DMS53 treated with DMSO at 0.1 percent for 48 hours (cell line): ENCODE measurements at regions not wholly inside any gene's neighbourhood (a gene's known extent, or its start where the extent isn't known, plus 50 kb on each side); places are given as distances from the start of the nearest gene placed in this dataset.

ENCODE experiments used
- DNase-seq: peaks from one replicate; lab custom pipeline; 2025; ENCODE audit not compliant: unreplicated experiment; lab: John Stamatoyannopoulos, UW

- no peak for DNase-seq
These were observed 197.7 kb upstream of the DUSP10 start for GRCh38 chr1:221939607-221940006.

- no peak for DNase-seq
These were observed 195.5 kb upstream of the DUSP10 start for GRCh38 chr1:221937155-221937953.

GRCh38 chr1:221933814-221934213 is 191.9 kb upstream of the DUSP10 start:
- no peak for DNase-seq

GRCh38 chr1:221926441-221926840 is 184.6 kb upstream of the DUSP10 start:
- no peak for DNase-seq

- no peak for DNase-seq
These were observed 184.1 kb upstream of the DUSP10 start for GRCh38 chr1:221925947-221926346.

- DNase-seq, result no peak
These were observed 182.2 kb upstream of the DUSP10 start for GRCh38 chr1:221923929-221924598.

GRCh38 chr1:221921936-221922335 is 180.0 kb upstream of the DUSP10 start:
- DNase-seq, result no peak

- no peak for DNase-seq
These were observed 177.9 kb upstream of the DUSP10 start for GRCh38 chr1:221919743-221920142.

GRCh38 chr1:221919341-221919740 is 177.5 kb upstream of the DUSP10 start:
- no peak for DNase-seq

GRCh38 chr1:221916176-221916575 is 174.3 kb upstream of the DUSP10 start:
- DNase-seq, result no peak

GRCh38 chr1:221915764-221916163 is 173.9 kb upstream of the DUSP10 start:
- no peak for DNase-seq

- no peak for DNase-seq
These were observed 171.5 kb upstream of the DUSP10 start for GRCh38 chr1:221913351-221913892.

- DNase-seq, result no peak
These were observed 170.3 kb upstream of the DUSP10 start for GRCh38 chr1:221912230-221912629.

GRCh38 chr1:221911714-221912113 is 169.8 kb upstream of the DUSP10 start:
- DNase-seq, result no peak

- no peak for DNase-seq
These were observed 168.3 kb upstream of the DUSP10 start for GRCh38 chr1:221910222-221910621.

GRCh38 chr1:221908573-221908972 is 166.7 kb upstream of the DUSP10 start:
- peak; percentile 76 for DNase-seq

GRCh38 chr1:221907166-221907932 is 165.5 kb upstream of the DUSP10 start:
- no peak for DNase-seq

GRCh38 chr1:221905802-221906201 is 163.9 kb upstream of the DUSP10 start:
- DNase-seq, result no peak

- no peak for DNase-seq
These were observed 162.4 kb upstream of the DUSP10 start for GRCh38 chr1:221904319-221904718.

GRCh38 chr1:221903594-221903993 is 161.7 kb upstream of the DUSP10 start:
- no peak for DNase-seq

GRCh38 chr1:221902961-221903360 is 161.1 kb upstream of the DUSP10 start:
- no peak for DNase-seq

GRCh38 chr1:221900678-221901077 is 158.8 kb upstream of the DUSP10 start:
- no peak for DNase-seq
